IMR-90 (cell line): ENCODE measurements at regions not wholly inside any gene's neighbourhood (a gene's known extent, or its start where the extent isn't known, plus 50 kb on each side); places are given as distances from the start of the nearest gene placed in this dataset.

Source experiments
- ATAC-seq: fragments of 200-7000 bp; cut with Tn5 transposase; 2 replicates; pipeline ENCODE4 v1.9.1; 2020; ENCODE audit warnings: low read depth, mild to moderate bottlenecking, moderate library complexity
- BruUV-seq: library from RNA; stranded (reverse); fragments of 400-500 nt; replicated peaks from 2 replicates; lab custom pipeline; 2021; lab: Mats Ljungman, UMichigan
- CTCF ChIA-PET: fragments of 300-600 bp; formaldehyde crosslinking; extraction: SDS; loops from one replicate; lab custom pipeline; 2021; ENCODE audit warnings: antibody characterized with exemption; lab: Yijun Ruan, JAX
- POLR2A ChIA-PET: fragments of 300-600 bp; sonication (Branson Sonifier 250); formaldehyde crosslinking; loops from one replicate; lab custom pipeline; 2022; ENCODE audit warnings: antibody characterized with exemption; ENCODE audit not compliant: unreplicated experiment; lab: Charles Lee
- DNase-seq: peaks from one replicate; pipeline ENCODE4 v3.0.0; 2013
- H2AFZ ChIP-seq: replicated peaks from 2 replicates; pipeline ENCODE3; 2013; ENCODE audit warnings: low read length, mild to moderate bottlenecking; ENCODE audit not compliant: poor library complexity
- H2AK5ac ChIP-seq: 2 replicates; pipeline ENCODE4 v1.6.1; 2013; ENCODE audit warnings: low read depth, low read length, inconsistent platforms
- H2AK9ac ChIP-seq: replicated peaks from 2 replicates; pipeline ENCODE3; 2013; ENCODE audit warnings: mild to moderate bottlenecking, low read depth, low read length, moderate library complexity; ENCODE audit not compliant: poor library complexity
- H2BK120ac ChIP-seq: 2 replicates; pipeline ENCODE4 v1.6.1; 2013; ENCODE audit warnings: low read depth, low read length, inconsistent platforms
- H2BK15ac ChIP-seq: 3 replicates; pipeline ENCODE4 v1.6.1; 2013; ENCODE audit warnings: low read depth, low read length, inconsistent platforms
- H2BK20ac ChIP-seq: 2 replicates; pipeline ENCODE4 v1.6.1; 2013; ENCODE audit warnings: low read depth, mild to moderate bottlenecking, inconsistent platforms, low read length, moderate library complexity
- H2BK5ac ChIP-seq: 2 replicates; pipeline ENCODE4 v1.6.1; 2013; ENCODE audit warnings: mild to moderate bottlenecking, low read depth, low read length, inconsistent platforms; ENCODE audit not compliant: poor library complexity, severe bottlenecking
- H3K14ac ChIP-seq: replicated peaks from 2 replicates; pipeline ENCODE4 v1.6.1; 2013; ENCODE audit warnings: low read depth, low read length, inconsistent platforms
- H3K18ac ChIP-seq: 2 replicates; pipeline ENCODE4 v1.6.1; 2013; ENCODE audit warnings: low read depth, low read length, control low read depth
- H3K23ac ChIP-seq: 2 replicates; pipeline ENCODE4 v1.6.1; 2013; ENCODE audit warnings: low read depth, low read length, inconsistent platforms
- H3K27ac ChIP-seq: 2 replicates; pipeline ENCODE4 v1.5.1; 2013; ENCODE audit warnings: mild to moderate bottlenecking, control low read depth, low read length; ENCODE audit not compliant: insufficient read depth
- H3K27me3 ChIP-seq: 2 replicates; pipeline ENCODE4 v1.6.1; 2013; ENCODE audit warnings: low read length; ENCODE audit not compliant: control insufficient read depth, insufficient read depth
- H3K36me3 ChIP-seq: 2 replicates; pipeline ENCODE4 v1.6.1; 2013; ENCODE audit warnings: low read length, mixed read lengths; ENCODE audit not compliant: control insufficient read depth, insufficient read depth
- H3K4ac ChIP-seq: 2 replicates; pipeline ENCODE4 v1.6.1; 2013; ENCODE audit warnings: low read depth, low read length, inconsistent platforms
- H3K4me1 ChIP-seq: 2 replicates; pipeline ENCODE4 v1.6.1; 2013; ENCODE audit warnings: low read length, mixed read lengths; ENCODE audit not compliant: control insufficient read depth, insufficient read depth
- H3K4me2 ChIP-seq: 2 replicates; pipeline ENCODE4 v1.6.1; 2013; ENCODE audit warnings: low read depth, mild to moderate bottlenecking, control low read depth, low read length, moderate library complexity
- H3K4me3 ChIP-seq: 2 replicates; pipeline ENCODE4 v1.5.1; 2013; ENCODE audit warnings: low read depth, mild to moderate bottlenecking, control low read depth, low read length, moderate library complexity; ENCODE audit not compliant: insufficient read depth
- H3K56ac ChIP-seq: 2 replicates; pipeline ENCODE4 v1.6.1; 2013; ENCODE audit warnings: low read length, inconsistent platforms; ENCODE audit not compliant: insufficient read depth; ENCODE audit errors: extremely low read depth
- H3K79me1 ChIP-seq, 2 experiments: 2 replicates each; pipeline ENCODE4 v1.6.1; 2013; ENCODE audit warnings: low read length in 2 of 2, inconsistent platforms in 1 of 2, low read depth in 1 of 2
- H3K9ac ChIP-seq: 2 replicates; pipeline ENCODE4 v1.6.1; 2013; ENCODE audit warnings: low read depth, low read length, control low read depth
- H3K9me1 ChIP-seq: 2 replicates; pipeline ENCODE4 v1.6.1; 2013; ENCODE audit warnings: low read length, inconsistent platforms; ENCODE audit not compliant: insufficient read depth
- H3K9me3 ChIP-seq: 2 replicates; pipeline ENCODE4 v1.6.1; 2013; ENCODE audit warnings: low read length; ENCODE audit not compliant: control insufficient read depth, insufficient read depth
- H4K20me1 ChIP-seq: 2 replicates; pipeline ENCODE4 v1.6.1; 2013; ENCODE audit warnings: low read length, inconsistent platforms; ENCODE audit not compliant: insufficient read depth
- H4K5ac ChIP-seq: 2 replicates; pipeline ENCODE4 v1.6.1; 2013; ENCODE audit warnings: mild to moderate bottlenecking, low read depth, low read length, control low read depth
- H4K8ac ChIP-seq, 2 experiments: 2 replicates each; pipeline ENCODE4 v1.6.1; 2013; ENCODE audit warnings: low read depth in 2 of 2, low read length in 2 of 2, control low read depth in 1 of 2, inconsistent platforms in 1 of 2
- H4K91ac ChIP-seq: 2 replicates; pipeline ENCODE4 v1.6.1; 2013; ENCODE audit warnings: low read depth, low read length, inconsistent platforms; ENCODE audit not compliant: insufficient read depth
- BHLHE40 ChIP-seq: fragments of 150-350 bp; IDR thresholded peaks from 2 replicates; pipeline ENCODE4 v1.6.1; 2016; ENCODE audit warnings: mild to moderate bottlenecking, low read depth, low read length
- CEBPB ChIP-seq: IDR thresholded peaks from 2 replicates; pipeline ENCODE4 v1.6.1; 2012; ENCODE audit warnings: low read depth, low read length, improper control_type of control experiment
- CHD1 ChIP-seq: IDR thresholded peaks from 2 replicates; pipeline ENCODE4 v1.6.1; 2012; ENCODE audit warnings: low read depth, low read length, improper control_type of control experiment
- MAFK ChIP-seq: IDR thresholded peaks from 2 replicates; pipeline ENCODE4 v1.6.1; 2012; ENCODE audit warnings: low read depth, low read length, improper control_type of control experiment
- MAZ ChIP-seq: IDR thresholded peaks from 2 replicates; pipeline ENCODE4 v1.6.1; 2012; ENCODE audit warnings: low read depth, mild to moderate bottlenecking, low read length, improper control_type of control experiment, moderate library complexity, borderline replicate concordance
- MXI1 ChIP-seq: IDR thresholded peaks from 2 replicates; pipeline ENCODE4 v1.6.1; 2012; ENCODE audit warnings: low read depth, mild to moderate bottlenecking, low read length, moderate library complexity, borderline replicate concordance
- NFE2L2 ChIP-seq: fragments of 150-350 bp; IDR thresholded peaks from 2 replicates; pipeline ENCODE4 v1.6.1; 2016; ENCODE audit warnings: low read depth, mild to moderate bottlenecking, low read length
- RFX5 ChIP-seq: IDR thresholded peaks from 2 replicates; pipeline ENCODE4 v1.8.0; 2012; ENCODE audit warnings: low read depth, mild to moderate bottlenecking, low read length, moderate library complexity
- SMC3 ChIP-seq: fragments of 150-350 bp; IDR thresholded peaks from 2 replicates; pipeline ENCODE4 v1.6.1; 2016; ENCODE audit warnings: low read depth, mild to moderate bottlenecking, antibody characterized with exemption, low read length, moderate library complexity
- WGBS, 2 experiments: methylation state at CpG; one replicate each; pipeline versions ENCODE4 v1.1.5 to v1.1.7; 2013; ENCODE audit warnings: missing lambda C conversion rate in 2 of 2; ENCODE audit not compliant: insufficient read length in 1 of 2; ENCODE audit errors: extremely low coverage in 2 of 2; 5-methylcytosine and 5-hydroxymethylcytosine counted together
- dilution Hi-C: fragments of 300-500 bp; cut with HindIII; formaldehyde crosslinking; loops from one replicate; pipeline ENCODE4 v1.14.3; 2018; ENCODE audit warnings: low sequenced_read_pairs; ENCODE audit not compliant: unreplicated experiment
- in situ Hi-C: fragments of 300-500 bp; cut with MboI; formaldehyde crosslinking; loops from 3 replicates; pipeline ENCODE4 v1.14.3; 2019; ENCODE audit warnings: low sequenced_read_pairs, inconsistent platforms, mixed read lengths
- intact Hi-C: fragments of 100-400 bp; cut with micrococcal nuclease; formaldehyde crosslinking; loops from 2 replicates; pipeline ENCODE4 v1.10.0; 2022
- TF ChIP-seq, protein P1 (sequence below): fragments of 150-350 bp; IDR thresholded peaks from 2 replicates; pipeline ENCODE4 v1.6.1; 2016; ENCODE audit warnings: low read depth, mild to moderate bottlenecking, low read length, moderate library complexity, borderline replicate concordance
- TF ChIP-seq, protein P2 (sequence below): conservative IDR thresholded peaks from 2 replicates; pipeline ENCODE4 v1.5.1; 2012; ENCODE audit warnings: mild to moderate bottlenecking, low read depth, low read length, improper control_type of control experiment

DNA sequence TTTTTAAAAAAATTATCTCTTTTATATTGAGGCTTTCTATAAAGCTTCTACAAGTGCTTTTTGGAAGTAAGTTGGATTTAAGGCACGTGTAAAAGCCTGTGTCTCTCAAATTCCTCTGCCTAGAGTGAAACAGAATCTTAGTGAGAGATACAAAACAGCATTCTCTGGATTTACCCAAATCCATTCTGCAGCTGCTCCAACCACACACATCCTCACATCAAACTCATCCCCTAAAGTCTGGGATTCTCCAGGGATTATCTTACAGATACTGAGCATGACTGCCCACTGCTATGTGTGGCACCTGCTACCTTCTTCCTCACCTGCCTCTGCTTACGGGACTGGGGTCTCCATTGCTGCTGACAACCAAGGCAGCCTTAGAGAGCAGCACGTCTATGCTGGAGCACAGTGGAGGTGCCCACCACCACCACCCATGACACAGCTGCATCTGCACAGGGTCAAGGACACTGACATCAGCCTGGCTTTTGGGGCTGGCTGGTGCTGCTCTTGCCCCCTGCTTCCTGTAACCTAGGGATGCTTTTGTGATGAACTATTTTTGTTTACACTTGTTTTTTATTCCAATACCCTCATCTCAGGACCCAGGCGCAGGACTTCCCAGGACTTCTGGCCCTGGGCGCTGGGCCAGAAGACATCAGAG lies 139.2 kb upstream of the NAMPT start (continued):
- TF ChIP-seq, protein P1, sequence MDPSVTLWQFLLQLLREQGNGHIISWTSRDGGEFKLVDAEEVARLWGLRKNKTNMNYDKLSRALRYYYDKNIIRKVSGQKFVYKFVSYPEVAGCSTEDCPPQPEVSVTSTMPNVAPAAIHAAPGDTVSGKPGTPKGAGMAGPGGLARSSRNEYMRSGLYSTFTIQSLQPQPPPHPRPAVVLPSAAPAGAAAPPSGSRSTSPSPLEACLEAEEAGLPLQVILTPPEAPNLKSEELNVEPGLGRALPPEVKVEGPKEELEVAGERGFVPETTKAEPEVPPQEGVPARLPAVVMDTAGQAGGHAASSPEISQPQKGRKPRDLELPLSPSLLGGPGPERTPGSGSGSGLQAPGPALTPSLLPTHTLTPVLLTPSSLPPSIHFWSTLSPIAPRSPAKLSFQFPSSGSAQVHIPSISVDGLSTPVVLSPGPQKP = no peak

DNA sequence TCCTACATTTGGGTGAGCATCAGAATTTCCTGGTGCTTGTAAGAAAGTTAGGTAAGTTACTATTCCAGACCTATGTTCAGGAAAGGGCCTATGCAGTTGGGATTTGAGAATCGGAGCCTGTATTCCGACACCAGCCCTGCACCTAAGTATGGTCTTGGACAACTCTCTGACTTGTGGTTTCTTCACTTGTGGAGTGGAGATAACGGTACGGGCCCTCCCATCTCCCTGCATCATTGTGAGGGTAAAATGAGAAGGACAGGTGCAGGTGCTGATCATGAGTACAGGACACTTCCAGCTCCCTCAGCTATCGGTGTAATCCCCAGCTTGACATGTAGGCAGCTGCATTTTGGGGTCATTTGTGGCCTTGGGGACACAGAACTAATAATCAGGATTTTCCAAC lies 138.3 kb upstream of the NAMPT start:
- intact Hi-C loops = no loop called here
- no peak overlapping the region for H4K5ac ChIP-seq
- no TSS peak for BruUV-seq
- TF ChIP-seq, protein P2, sequence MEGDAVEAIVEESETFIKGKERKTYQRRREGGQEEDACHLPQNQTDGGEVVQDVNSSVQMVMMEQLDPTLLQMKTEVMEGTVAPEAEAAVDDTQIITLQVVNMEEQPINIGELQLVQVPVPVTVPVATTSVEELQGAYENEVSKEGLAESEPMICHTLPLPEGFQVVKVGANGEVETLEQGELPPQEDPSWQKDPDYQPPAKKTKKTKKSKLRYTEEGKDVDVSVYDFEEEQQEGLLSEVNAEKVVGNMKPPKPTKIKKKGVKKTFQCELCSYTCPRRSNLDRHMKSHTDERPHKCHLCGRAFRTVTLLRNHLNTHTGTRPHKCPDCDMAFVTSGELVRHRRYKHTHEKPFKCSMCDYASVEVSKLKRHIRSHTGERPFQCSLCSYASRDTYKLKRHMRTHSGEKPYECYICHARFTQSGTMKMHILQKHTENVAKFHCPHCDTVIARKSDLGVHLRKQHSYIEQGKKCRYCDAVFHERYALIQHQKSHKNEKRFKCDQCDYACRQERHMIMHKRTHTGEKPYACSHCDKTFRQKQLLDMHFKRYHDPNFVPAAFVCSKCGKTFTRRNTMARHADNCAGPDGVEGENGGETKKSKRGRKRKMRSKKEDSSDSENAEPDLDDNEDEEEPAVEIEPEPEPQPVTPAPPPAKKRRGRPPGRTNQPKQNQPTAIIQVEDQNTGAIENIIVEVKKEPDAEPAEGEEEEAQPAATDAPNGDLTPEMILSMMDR = no peak
- TF ChIP-seq CHD1 (no peak), NFE2L2 (no peak), MXI1 (no peak), RFX5 (no peak), MAZ (no peak), BHLHE40 (no peak), MAFK (no peak), CEBPB (no peak), SMC3 (no peak)
- TF ChIP-seq, protein P1 = no peak

More for the DNA sequence above, 138.3 kb upstream of the NAMPT start:
- no peak overlapping the region for H3K14ac ChIP-seq
- H2AK5ac ChIP-seq = peak overlapping the region; percentile 79
- H2BK120ac ChIP-seq = peak overlapping the region; percentile 27; the same call in 1 of the 2 replicates
- DNase-seq (no peak), ATAC-seq (no peak)
- H2BK5ac ChIP-seq = no peak overlapping the region
- H3K9me1 ChIP-seq = peaks cover 23% of the 10 kb centered on the region
- H3K9ac ChIP-seq = no peak overlapping the region
- H3K9me3 ChIP-seq = no peaks in the 10 kb centered on the region
- no peaks in the 10 kb centered on the region for H3K36me3 ChIP-seq
- CTCF ChIA-PET = interaction anchor here (0.6 kb wide), 1 partner anchor 469 kb away, joined by 3 read pairs; no protein-coding TSS in a partner anchor
- H3K4me3 ChIP-seq = no peak overlapping the region
- H3K27me3 ChIP-seq = no peaks in the 10 kb centered on the region
- peak overlapping the region; percentile 32; the same call in 1 of the 2 replicates for H3K4ac ChIP-seq
- H3K18ac ChIP-seq = peak overlapping the region; percentile 20; the same call in 1 of the 2 replicates
- H3K4me2 ChIP-seq = no peak overlapping the region
- H4K91ac ChIP-seq = no peak overlapping the region; the same call in 1 of the 2 replicates
- H2BK15ac ChIP-seq = peak overlapping the region; percentile 79; the same call in 2 of the 3 replicates
- 0 out of 2 replicates have a peak, but pooled peaks cover 4% of the 10 kb centered on the region for H4K20me1 ChIP-seq
- no peak overlapping the region for H4K8ac ChIP-seq
- POLR2A ChIA-PET = no interaction called here
- H2AK9ac ChIP-seq = no peak overlapping the region
- peak overlapping the region; percentile 14 for H2AFZ ChIP-seq
- H3K23ac ChIP-seq = no peak overlapping the region
- dilution Hi-C loops = no loop called here
- peaks cover 24% of the 10 kb centered on the region for H3K4me1 ChIP-seq
- no peak overlapping the region for H3K56ac ChIP-seq
- peak overlapping the region; percentile 34; the same call in 1 of the 2 replicates for H2BK20ac ChIP-seq
- no CpG with 5 or more reads among the region's 5 CpGs for WGBS, 2 experiments
- H3K79me1 ChIP-seq = 0 out of 4 replicates have a peak, but pooled peaks cover 0 to 3% of the 10 kb centered on the region in 2 experiments
- in situ Hi-C loops = no loop called here
- H3K27ac ChIP-seq = no peak overlapping the region
